HG02840 (cell line): ENCODE measurements at regions not wholly inside any gene's neighbourhood (a gene's known extent, or its start where the extent isn't known, plus 50 kb on each side); places are given as distances from the start of the nearest gene placed in this dataset.

Experiments
- ATAC-seq: cut with Tn5 transposase; IDR thresholded peaks from one replicate; pipeline ENCODE4 v1.9.1; 2021; ENCODE audit warnings: mild to moderate bottlenecking, moderate library complexity, moderate number of reproducible peaks; ENCODE audit not compliant: unreplicated experiment, low FRiP score

DNA sequence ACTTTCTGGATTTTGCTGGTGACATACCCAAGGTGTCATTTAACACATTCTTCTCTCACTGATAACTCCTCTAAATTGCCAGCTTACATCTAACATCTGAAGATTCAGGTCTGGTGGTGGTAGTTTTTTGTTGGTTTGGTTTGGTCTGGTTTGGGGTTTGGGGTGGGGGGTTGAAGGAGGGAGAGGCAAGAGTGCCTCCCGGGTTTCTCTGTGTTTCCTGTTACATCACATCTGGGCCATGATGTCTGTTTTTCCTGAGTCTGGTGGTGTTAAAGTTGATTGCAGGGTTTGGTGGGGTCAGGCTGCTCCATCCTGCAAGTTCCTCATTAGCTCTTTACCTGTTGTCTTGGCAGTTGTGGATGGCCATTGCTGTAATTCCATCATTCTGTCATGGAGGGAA lies 155.8 kb upstream of the UBL3 start:
- ATAC-seq = no peak

DNA sequence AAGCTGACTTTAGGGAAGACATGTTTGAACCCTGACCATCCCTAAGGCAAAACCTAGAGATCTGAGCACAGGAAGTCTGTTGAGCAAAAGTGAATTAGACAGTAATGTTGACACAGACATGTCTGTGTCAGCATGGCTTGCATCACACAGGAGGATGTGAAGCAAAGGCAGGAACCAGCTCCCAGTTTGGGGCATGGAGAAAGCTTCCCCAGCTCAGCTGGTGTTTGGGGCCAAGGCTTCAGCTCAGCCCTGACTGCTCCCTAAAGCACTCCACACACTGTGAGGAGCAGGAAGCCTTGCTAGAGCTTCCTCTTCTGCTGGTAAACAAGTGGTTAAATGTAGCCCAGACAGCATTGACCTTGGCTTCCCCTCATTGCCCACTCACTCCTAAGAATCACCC lies 153.8 kb upstream of the UBL3 start:
- ATAC-seq = no peak

DNA sequence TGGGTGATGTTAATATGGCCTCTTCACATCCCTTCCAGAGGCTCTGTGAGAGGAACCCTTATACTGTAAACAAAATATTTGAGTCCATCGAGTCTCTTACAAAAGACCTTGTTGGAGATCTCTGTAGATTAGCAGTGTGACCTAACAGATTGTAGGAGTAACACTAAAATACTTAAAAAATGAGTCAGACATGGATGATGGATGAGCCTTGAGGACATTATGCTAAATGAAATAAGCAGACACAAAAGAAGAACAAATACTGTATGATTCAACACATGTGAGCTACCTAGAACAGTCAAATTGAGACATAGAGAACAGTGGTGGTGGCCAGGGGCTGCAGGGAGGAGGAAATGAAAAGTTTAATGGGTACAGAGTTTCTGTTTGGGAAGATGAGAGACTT lies 152.2 kb upstream of the UBL3 start:
- ATAC-seq = no peak

- no peak for ATAC-seq
These were observed 150.0 kb upstream of the UBL3 start for GRCh38 chr13:30000370-30000765.

DNA sequence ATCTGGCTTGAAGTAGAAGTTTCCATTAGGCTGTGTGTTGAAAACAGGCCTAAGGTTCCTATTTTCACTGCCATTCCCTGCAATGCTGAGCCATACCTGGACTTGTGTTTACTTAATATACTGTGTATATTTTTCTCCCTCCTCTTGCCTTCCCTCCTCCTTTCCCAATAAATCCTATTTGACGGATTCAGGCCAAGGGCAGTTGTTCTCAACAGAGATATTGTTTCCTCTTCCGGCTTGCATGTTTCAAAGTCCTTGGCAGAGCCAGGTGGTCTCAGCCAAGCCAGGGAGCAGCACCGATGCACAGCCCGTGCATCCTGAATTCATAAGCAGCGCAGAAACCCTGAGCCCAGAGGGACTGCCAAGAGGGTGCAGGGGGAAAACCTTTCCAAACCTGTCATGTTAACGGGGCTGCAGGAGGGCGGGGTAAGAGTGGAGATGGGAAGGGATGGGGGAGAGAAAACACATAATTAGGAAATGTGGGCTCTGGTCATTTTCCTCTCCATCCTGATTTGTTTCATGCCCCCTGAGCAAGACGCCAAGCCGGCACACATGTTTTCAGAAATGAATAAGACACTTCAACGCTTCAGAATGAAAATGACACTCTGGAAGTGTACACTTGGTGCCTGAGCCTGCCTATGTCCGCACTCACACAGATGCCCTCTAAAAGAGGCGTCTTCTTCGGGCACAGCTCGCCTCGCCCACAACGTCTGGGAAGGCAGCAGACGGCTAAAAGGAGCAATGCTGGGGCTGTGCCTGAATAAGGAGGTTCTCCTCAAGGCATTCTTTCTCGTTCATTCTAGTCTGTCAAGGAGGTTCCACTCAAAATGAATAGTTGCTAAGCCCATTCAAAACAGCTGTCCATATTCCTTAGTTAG lies 149.3 kb upstream of the UBL3 start:
- no peak for ATAC-seq

DNA sequence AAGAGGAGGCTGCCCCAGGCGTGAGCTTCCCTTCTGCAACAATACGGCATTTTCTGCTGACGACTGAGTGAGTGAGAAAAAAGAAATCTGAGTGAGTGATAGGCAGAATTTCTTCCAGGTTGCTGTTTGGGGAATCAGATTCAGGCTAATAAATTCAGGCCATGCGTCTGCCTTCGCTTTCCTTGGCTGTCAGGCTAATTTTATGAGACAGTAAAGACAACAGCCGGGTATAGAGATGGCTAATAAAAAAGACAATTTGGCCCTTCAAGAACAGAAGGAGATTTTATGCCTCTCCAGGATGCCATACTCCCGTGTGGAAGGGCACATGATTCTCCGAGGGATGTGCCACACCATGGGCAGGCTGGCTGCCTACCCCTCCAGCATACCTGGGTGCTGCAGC lies 145.9 kb upstream of the UBL3 start:
- ATAC-seq = no peak

GRCh38 chr13:29994911-29995595 lies 144.6 kb upstream of the UBL3 start:
- ATAC-seq = no peak

DNA sequence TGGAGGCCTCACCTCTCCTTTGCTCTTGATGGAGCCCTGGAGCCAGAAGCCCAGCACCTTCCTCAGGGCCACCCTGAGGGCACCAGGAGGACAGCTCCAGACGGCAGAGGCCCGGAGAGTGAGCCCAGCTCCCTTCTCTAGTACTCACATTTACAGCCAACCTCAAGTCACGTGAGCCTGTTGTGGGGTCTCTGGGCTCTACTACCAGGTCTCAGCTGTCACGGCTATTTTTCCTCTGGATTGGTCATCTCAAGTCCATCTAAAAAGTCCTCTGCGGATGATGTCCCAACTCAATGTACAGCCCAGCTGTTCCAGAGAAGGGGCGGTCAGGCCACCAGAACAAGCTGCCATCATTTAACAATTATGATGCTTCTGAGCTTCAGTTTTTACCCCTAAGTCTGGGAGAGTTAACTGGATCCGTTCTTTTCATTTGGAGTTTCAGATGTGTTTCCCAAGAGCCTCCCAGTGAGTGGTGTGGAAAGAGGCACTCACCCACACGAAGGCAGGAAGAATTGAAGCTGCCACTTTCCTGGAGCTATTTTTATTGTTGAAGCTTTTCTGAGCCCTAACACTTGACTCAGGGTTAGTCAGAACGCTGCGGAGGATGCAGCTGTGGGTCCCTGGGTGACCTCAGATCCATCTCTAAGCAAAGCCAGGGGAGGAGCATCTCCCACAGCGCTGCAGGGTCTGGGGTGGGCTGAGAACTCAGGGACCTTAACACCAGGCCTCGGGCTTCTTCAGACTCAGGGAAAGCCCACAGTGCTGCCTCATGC lies 143.5 kb upstream of the UBL3 start:
- no peak for ATAC-seq

GRCh38 chr13:29993196-29993595 lies 142.8 kb upstream of the UBL3 start:
- no peak for ATAC-seq

- no peak for ATAC-seq
These were observed 140.9 kb upstream of the UBL3 start for GRCh38 chr13:29991343-29991742.

GRCh38 chr13:29987340-29987739 lies 136.9 kb upstream of the UBL3 start:
- no peak for ATAC-seq

DNA sequence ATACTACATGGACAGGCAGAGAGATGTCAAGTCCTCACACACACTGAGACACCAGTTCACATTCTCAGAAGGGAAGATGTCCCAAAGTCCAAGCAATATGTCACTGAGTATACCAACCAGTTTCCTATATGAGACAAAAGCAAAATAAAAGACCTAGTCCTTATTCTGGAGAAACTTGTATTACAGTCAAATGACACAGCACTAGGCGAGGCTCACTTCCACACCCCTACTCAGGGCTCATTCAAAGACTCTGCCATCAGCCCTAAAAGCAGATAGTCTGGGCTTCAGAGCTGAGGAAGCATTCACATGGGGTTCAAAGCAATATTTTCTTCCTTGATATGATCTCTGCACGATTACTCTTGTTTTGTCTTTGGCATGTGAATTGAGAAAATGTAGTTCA lies 129.9 kb upstream of the UBL3 start:
- ATAC-seq = no peak

- no peak for ATAC-seq
These were observed 127.8 kb upstream of the UBL3 start for GRCh38 chr13:29978211-29978610.

DNA sequence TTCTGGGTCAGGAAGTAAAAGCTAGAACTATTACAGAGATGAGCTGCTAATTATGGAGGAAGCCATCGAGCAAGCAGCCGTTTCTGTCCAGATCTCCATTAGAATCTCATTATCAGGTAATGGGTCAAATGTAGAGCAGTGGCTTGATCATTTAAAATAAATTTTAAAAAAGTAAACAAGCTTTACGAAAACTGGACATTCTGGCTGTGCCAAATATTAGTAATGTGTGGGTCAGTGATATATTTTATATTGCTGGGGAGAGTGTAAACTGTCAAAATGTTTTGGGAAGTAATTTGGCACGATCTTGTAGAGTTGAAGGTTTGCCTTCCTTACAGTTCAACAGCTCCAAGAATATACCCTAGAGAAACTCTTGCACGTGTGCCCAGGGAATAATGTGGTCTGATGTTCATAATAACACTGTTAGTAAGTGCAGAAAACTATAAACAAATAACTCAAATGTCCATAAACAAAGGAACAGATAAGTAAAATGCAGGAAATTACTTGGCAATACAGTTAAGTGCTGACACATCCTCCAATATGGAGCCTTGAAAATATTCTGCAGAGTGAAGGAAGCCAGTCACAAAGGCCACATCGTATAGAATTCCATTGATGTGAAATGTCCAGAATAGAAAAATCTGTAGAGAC lies 127.2 kb upstream of the UBL3 start:
- ATAC-seq = no peak

- no peak for ATAC-seq
These were observed 126.1 kb upstream of the UBL3 start for GRCh38 chr13:29976535-29976934.

DNA sequence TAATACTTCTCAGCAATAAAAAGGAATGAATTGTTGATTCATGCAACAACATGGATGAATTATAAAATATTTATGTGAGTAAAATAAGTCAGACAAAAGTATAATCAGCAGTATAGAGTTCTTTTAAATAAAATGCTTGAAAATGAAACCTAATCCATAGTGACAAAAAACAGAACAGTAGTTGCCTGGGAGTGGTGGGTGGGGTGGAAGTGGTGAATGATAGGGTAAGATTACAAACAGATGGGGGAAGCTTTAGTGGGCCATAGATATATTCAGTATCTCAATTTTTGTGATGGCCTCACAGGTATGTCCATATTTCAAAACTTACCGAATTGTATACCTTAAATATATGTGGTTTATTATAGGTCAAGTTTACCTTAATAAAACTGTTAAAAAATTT lies 124.9 kb upstream of the UBL3 start:
- ATAC-seq = no peak

DNA sequence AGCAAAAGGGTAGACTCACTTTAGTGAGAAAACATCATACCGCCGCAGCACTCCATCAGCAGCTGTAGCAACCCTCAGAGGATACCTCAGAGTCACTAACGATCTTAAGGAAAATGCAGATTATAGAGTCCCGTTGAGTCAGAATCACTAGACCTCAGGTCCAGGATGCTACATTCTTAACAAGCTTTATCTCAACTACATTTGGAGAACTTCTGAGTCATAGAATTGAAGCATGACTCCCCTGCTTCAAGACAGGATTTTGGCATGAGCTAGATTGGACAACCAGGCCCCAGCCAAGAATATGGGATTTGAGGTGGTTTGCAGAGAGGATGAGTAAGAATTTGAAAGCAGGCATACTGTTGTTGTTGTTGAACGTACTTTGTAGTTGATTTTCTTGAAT lies 118.9 kb upstream of the UBL3 start:
- ATAC-seq = no peak

DNA sequence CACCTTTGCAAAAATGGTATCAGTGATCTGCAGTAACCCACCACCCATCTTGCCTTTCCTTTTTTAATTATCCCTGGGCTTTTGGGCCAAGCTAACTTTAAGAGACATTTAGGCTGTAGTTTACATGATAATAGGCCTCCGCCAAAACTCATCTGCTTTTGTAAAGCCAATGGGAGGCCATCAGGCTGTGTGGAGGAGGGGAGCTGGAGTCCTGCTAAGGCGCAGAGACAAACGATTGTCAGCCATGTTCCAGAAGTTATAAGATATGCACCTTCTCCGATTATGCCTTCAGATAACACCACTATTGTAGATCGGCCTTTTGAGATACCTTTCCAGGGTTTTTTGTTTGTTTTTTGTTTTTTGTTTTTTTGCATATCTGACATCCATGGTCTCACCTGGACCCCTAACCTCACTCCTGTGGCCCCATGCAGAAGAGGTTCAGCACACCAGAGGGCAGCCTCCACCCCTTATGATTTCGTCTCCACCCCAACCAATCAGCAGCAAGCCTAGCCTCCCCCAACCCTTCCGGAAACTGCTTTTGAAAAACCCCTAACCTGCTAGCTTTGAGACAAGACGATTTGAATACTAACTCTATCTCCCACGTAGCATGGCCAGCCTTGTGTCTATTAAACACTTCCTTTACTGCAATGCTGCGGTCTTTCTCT lies 113.9 kb upstream of the UBL3 start:
- no peak for ATAC-seq

DNA sequence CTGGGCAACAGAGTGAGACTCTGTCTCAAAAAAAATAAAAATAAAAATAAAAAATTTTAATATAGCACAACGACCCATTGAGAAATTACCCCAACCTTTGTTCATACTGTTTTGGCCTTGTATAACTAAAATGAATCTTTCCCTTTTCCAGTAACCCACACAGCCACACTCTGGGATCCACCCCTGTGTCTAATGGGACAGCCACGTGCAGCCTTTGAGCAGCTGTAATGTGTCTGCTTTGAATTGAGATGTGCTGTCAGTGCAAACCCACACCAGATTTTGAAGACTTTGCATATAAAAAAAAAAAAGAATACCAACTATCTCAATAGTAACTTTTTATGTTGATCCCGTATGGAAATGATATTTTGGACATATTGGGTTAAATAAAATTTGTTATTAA lies 112.7 kb upstream of the UBL3 start:
- ATAC-seq = no peak

- no peak for ATAC-seq
These were observed 110.7 kb upstream of the UBL3 start for GRCh38 chr13:29961036-29961670.
